HG03066 (cell line): ENCODE measurements at regions not wholly inside any gene's neighbourhood (a gene's known extent, or its start where the extent isn't known, plus 50 kb on each side); places are given as distances from the start of the nearest gene placed in this dataset.

Experiments
- ATAC-seq: cut with Tn5 transposase; IDR thresholded peaks from one replicate; pipeline ENCODE4 v1.9.1; 2021; ENCODE audit warnings: low read depth; ENCODE audit not compliant: unreplicated experiment

DNA sequence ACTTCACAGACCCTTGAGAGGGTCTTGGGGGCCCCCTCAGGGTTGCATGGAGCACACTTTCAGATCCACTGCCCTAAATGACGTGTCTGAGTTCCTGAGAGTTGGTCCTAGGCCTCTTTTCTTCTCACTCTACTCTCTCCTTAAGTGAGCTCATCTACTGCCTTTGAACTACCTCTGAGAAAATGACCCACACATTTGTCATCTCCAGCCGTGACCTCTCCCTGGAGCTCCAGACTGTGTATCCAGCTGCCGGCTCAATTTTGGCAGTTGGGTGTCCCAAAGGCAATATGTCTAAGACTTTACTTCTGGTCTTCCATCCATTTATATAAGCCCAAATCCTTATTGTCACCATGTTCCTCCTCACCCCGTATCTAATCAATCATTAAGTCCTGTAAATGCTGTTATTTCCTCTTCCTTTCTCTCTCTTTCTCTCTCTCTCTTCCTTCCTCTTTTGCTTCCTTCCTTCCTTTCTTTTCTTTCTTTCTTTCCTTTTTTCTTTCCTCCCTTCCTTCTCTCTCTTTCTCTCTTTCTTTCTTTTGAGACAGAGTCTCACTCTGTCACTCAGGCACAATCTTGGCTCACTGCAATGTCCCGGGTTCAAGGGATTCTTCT is 51.2 kb upstream of the HSPA9 start:
- ATAC-seq: no peak

DNA sequence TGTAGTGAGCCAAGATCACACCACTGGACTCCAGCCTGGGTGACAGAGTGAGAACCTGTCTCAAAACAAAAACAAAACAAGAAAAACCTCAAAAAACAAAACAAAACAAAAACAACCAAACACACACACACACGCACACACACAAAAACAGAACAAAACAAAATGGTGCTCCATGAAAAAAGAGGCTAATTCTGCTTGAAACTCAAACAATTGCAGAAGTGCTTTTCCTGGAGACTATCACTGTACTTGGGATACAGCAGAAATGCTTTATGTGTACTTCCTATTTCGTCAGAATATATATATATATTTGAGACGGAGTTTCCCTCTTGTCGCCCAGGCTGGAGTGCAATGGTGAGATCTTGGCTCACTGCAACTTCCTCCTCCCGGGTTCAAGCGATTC is 49.9 kb upstream of the HSPA9 start:
- no peak for ATAC-seq
